Peyer's patch (tissue), 4 donors: ENCODE measurements at regions not wholly inside any gene's neighbourhood (a gene's known extent, or its start where the extent isn't known, plus 50 kb on each side); places are given as distances from the start of the nearest gene placed in this dataset.

ENCODE experiments used
- DNase-seq, 3 donors: peaks; one replicate each; pipeline ENCODE4 v3.0.0-alpha.2; 2017 to 2019
- H3K27ac ChIP-seq, 4 donors: fragments of 200-600 bp; sonication (generic); one replicate each; pipeline ENCODE4 v1.5.1; 2016 to 2019
- H3K27me3 ChIP-seq, 2 donors: fragments of 200-600 bp; sonication (generic); one replicate each; pipeline ENCODE4 v1.5.1; 2019
- H3K36me3 ChIP-seq, 3 donors: fragments of 200-600 bp; sonication (generic); one replicate each; pipeline ENCODE4 v1.5.1; 2016 to 2019
- H3K4me1 ChIP-seq, 4 donors: fragments of 200-600 bp; sonication (generic); one replicate each; pipeline ENCODE4 v1.5.1; 2016 to 2019
- H3K4me3 ChIP-seq, 4 donors: fragments of 200-600 bp; sonication (generic); 1 replicate in 3 of 4; 2 replicates in 1 of 4; pipeline ENCODE4 v1.5.1; 2016 to 2019; ENCODE audit warnings: mild to moderate bottlenecking in 1 of 4
- H3K9me3 ChIP-seq, 4 donors: fragments of 200-600 bp; sonication (generic); one replicate each; pipeline ENCODE4 v1.5.1; 2016 to 2019; ENCODE audit warnings: mild to moderate bottlenecking in 1 of 4
- CTCF ChIP-seq, 6 experiments: fragments of 450-650 bp in 4 of 6; fragments of 200-600 bp in 2 of 6; sonication (generic) in 1 of 6; IDR thresholded peaks; one replicate each; pipeline ENCODE4 v1.5.1; 2017 to 2019; ENCODE audit warnings: antibody characterized with exemption in 6 of 6, mild to moderate bottlenecking in 3 of 6, moderate library complexity in 1 of 6
- POLR2A ChIP-seq, 2 donors: fragments of 450-650 bp; IDR thresholded peaks; one replicate each; pipeline ENCODE4 v1.5.1; 2017; ENCODE audit warnings: antibody characterized with exemption in 2 of 2, mild to moderate bottlenecking in 2 of 2, moderate library complexity in 2 of 2

GRCh38 chr7:124330731-124331407 is 298.0 kb upstream of the TMEM229A start:
- no peak for DNase-seq
- Histone ChIP-seq H3K4me3 (no peak overlapping the region), H3K36me3 (no peaks in the 10 kb centered on the region), H3K27me3 (no peaks in the 10 kb centered on the region), H3K9me3 (no peaks in the 10 kb centered on the region), H3K27ac (no peak overlapping the region), H3K4me1 (no peaks in the 10 kb centered on the region)
- no peak for TF ChIP-seq POLR2A (IDR thresholded peaks at IDR 0.05)
- no peak for TF ChIP-seq CTCF (IDR thresholded peaks at IDR 0.05)

- Histone ChIP-seq H3K27ac (no peak overlapping the region), H3K36me3 (no peaks in the 10 kb centered on the region), H3K4me3 (no peak overlapping the region), H3K9me3 (no peaks in the 10 kb centered on the region), H3K27me3 (no peaks in the 10 kb centered on the region), H3K4me1 (no peaks in the 10 kb centered on the region)
- TF ChIP-seq CTCF (IDR thresholded peaks at IDR 0.05) (no peak), POLR2A (IDR thresholded peaks at IDR 0.05) (no peak)
- no peak for DNase-seq
Observed at GRCh38 chr7:124328774-124329173, 295.9 kb upstream of the TMEM229A start.

- no peaks in the 10 kb centered on the region for H3K4me1 ChIP-seq
- H3K4me3 ChIP-seq: no peak overlapping the region
- H3K36me3 ChIP-seq: no peaks in the 10 kb centered on the region
- H3K9me3 ChIP-seq: no peaks in the 10 kb centered on the region
- H3K27me3 ChIP-seq: no peaks in the 10 kb centered on the region
- TF ChIP-seq CTCF (IDR thresholded peaks at IDR 0.05) (no peak), POLR2A (IDR thresholded peaks at IDR 0.05) (no peak)
- H3K27ac ChIP-seq: no peak overlapping the region
- DNase-seq: no peak
Observed at GRCh38 chr7:124324262-124324661, 291.4 kb upstream of the TMEM229A start.

- Histone ChIP-seq H3K27me3 (no peaks in the 10 kb centered on the region), H3K4me3 (no peak overlapping the region), H3K27ac (no peak overlapping the region), H3K4me1 (no peaks in the 10 kb centered on the region), H3K36me3 (no peaks in the 10 kb centered on the region), H3K9me3 (no peaks in the 10 kb centered on the region)
- TF ChIP-seq POLR2A (IDR thresholded peaks at IDR 0.05) (no peak), CTCF (IDR thresholded peaks at IDR 0.05) (no peak)
- no peak for DNase-seq
Observed at GRCh38 chr7:124323597-124323996, 290.7 kb upstream of the TMEM229A start.

GRCh38 chr7:124322561-124322960 is 289.7 kb upstream of the TMEM229A start:
- Histone ChIP-seq H3K36me3 (no peaks in the 10 kb centered on the region), H3K4me3 (no peak overlapping the region), H3K27me3 (no peaks in the 10 kb centered on the region), H3K4me1 (no peaks in the 10 kb centered on the region), H3K9me3 (no peaks in the 10 kb centered on the region), H3K27ac (no peak overlapping the region)
- TF ChIP-seq CTCF (IDR thresholded peaks at IDR 0.05) (no peak), POLR2A (IDR thresholded peaks at IDR 0.05) (no peak)
- DNase-seq: no peak
